ENCODE measurements at regions not wholly inside any gene's neighbourhood (a gene's known extent, or its start where the extent isn't known, plus 50 kb on each side); places are given as distances from the start of the nearest gene placed in this dataset.
A peak's percentile ranks its signal among the peaks of the same experiment; 100 is the strongest.
"Not testable (repeated sequence)": the region's sequence is repeated elsewhere in the genome, so short reads cannot be mapped to it uniquely, and the experiment has no call there.

DNA sequence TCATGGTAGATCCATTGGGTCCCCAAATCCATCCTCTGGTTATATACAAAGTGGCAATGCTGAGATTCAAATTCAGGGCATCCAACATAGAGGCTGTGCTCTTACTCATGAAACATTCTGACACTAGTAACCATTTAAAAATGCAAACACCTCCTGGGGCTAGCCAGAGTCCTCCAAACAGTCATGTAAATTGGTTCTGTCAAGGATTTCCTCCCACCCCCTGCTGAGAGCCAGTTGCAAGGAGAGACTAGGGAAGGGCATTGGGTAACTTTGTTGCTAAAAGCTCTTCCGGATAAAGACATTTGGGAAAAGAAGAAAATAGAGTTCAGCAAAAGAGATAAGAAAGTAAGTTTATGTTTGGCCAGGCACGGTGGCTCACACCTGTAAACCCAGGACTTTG lies 58.3 kb downstream of the ART5 start:
- not testable (repeated sequence) for ATAC-seq

DNA sequence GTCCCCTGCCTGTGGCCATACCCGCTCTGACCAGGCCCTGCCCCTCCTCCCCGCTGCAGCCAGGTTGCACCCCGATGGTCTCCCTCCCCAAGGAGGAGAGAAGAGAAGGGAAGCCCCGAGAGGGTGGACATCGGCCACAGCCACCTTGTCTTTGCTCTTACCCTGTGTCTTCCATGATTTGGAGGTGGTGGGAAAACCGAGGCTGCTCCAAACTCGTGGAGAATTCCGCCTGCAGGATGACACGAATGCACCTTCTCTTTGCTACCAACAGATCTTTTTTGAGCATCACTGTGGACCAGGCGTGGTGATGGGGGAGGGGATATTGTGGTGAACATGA lies 60.4 kb downstream of the ART5 start:
- not testable (repeated sequence) for ATAC-seq

DNA sequence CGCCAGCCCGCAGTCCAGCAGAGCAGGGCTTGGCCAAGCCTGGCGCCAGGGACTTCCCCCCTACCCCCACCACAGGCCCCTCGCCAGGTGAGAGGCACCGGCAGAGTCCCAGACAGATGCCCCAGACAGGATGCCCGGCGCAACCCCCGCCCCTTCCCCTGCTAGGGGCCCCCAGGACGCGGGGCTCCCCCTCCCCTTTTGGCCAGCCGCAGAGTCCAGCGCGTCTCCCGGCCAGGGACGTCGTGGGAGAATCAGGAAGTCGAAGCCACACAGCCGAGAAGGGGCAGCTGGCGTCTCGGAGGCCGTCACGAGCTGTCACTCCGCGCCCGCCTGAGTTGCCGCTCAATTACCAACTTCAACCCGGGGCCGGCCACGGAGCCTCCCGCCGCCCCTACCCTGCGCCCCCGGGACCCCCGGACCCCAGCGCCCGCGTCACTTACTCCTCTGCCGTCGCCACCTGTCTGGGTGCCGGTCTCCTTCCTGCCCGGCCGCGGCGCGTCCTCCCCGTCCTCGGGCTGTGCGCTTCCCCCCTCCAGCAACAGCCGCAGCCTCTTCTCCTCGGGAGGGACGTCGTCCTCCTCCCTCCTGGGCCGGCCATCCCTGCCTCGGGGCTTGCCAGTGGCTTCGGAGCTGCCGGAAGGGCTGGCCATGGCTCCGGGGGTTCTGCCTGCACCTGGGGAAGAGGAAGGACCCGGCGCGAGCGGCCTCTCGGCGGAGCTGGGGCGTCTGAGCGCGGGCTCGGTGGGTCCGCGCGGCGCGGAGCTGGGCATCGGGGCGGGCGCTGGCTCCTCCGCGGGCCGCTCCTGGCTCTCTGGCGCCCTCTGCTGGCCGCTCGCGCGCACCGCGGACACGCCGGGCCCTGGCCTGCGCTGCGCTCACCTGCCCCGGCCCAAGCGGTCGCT lies 61.1 kb downstream of the ART5 start:
- ATAC-seq = 0 out of 3 replicates have a peak, but pooled peaks have one; percentile 28

GRCh38 chr11:3579600-3580459 lies 62.0 kb downstream of the ART5 start:
- not testable (repeated sequence) for ATAC-seq

GRCh38 chr11:3576066-3576604 lies 65.7 kb downstream of the ART5 start:
- not testable (repeated sequence) for ATAC-seq

GRCh38 chr11:3572976-3573647 lies 68.7 kb downstream of the ART5 start:
- ATAC-seq = not testable (repeated sequence)

GRCh38 chr11:3571752-3572151 lies 70.0 kb downstream of the ART5 start:
- ATAC-seq = not testable (repeated sequence)

DNA sequence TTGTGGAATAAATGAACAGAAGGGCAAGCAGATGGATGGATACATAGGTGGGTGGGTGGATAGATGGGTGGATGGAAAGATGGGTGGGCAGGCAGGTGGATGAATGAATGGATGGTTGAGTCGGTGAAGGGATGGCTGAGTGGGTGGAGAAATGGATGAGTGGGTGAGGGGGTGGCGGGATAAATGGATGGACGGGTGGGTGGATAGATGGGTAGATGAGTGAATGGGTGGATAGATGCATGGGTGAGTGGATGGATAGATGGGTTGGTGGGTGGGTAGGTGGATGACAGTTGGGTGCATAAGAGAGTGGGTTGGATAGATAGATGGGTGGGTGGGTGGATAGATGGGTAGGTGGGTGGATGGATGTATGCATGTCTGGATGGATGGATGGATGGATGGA lies 76.0 kb downstream of the ART5 start:
- not testable (repeated sequence) for ATAC-seq

GRCh38 chr11:3564383-3564782 lies 77.4 kb downstream of the ART5 start:
- ATAC-seq = not testable (repeated sequence)

DNA sequence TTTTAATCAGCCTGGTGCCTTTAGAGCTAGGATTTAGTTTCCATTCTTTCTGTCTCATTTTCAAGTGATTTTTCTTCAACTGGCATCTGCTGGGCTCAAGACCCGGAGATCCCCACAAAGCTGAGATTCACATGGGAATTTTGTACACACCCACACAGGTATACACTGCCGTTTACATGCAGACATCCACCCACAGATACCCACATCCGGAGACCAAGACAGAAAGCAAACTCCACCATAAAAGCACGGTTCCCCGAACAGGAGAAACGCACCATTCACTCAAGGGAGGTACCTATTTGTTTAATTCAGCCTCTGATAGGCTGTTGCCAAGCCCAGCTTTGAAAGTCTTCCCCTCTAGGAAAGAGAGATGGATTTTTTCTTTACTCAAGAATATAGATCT lies 87.2 kb downstream of the ART5 start:
- not testable (repeated sequence) for ATAC-seq

DNA sequence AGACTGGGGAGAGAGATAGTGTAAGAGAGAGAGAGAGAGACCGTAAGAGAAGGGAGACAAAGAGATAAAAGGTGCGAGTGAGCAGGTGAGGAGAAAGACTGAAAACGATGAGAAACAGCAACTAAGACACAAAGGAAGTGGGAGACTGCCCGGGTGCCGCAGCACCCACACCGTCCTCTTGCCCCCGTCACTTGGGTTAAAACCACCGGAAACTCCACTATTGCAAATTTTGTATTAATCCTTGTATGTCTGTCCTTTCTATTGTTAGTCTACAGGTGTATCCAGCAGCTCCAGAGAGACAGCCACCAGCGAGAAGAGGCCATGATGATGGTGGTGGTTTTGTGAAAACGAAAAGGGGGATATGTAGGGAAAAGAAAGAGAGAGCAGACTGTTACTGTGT lies 96.8 kb downstream of the ART5 start:
- ATAC-seq = not testable (repeated sequence)

- not testable (repeated sequence) for ATAC-seq
These were observed 103.6 kb downstream of the ART5 start for GRCh38 chr11:3538220-3538619.

- ATAC-seq = not testable (repeated sequence)
These were observed 104.5 kb downstream of the ART5 start for GRCh38 chr11:3537254-3537653.

GRCh38 chr11:3532958-3533357 lies 108.8 kb downstream of the ART5 start:
- ATAC-seq = not testable (repeated sequence)

DNA sequence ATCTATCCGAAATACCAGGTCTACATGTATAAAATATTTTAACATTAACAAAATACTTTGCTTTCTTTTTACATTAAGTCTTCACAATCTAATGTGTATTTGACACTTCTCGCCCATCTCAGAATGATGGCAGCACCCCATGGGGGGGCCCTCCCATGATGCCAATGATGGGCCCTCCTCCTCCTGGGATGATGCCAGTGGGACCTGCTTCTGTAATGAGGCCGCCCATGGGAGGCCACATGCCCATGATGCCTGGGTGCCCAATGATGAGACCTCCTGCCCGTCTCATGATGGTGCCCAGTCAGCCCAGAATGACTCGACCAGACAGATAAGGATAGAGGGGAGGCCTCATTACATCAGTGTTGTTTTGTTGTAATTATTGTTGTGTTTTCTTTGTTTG lies 110.5 kb downstream of the ART5 start:
- not testable (repeated sequence) for ATAC-seq

DNA sequence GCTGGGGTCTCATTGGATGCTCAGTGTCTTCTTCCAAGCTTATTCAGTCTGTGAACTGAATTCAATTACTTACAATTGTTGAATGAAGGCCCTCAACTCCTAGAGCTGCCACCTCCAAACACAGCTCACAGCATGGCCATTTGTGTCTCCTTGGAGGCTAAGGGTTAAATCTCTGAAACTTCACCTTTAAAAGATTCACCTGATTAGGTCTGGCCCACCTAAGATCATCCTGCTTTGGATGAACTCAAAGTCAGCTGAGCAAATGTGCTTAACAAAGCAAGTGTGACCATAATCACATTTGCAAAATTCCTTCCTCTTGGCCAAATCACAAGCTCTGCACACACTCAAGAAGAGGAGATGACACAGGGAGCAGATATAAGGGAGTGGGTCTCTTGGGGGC lies 118.2 kb downstream of the ART5 start:
- not testable (repeated sequence) for ATAC-seq

- ATAC-seq = not testable (repeated sequence)
These were observed 120.9 kb downstream of the ART5 start for GRCh38 chr11:3520905-3521304.

DNA sequence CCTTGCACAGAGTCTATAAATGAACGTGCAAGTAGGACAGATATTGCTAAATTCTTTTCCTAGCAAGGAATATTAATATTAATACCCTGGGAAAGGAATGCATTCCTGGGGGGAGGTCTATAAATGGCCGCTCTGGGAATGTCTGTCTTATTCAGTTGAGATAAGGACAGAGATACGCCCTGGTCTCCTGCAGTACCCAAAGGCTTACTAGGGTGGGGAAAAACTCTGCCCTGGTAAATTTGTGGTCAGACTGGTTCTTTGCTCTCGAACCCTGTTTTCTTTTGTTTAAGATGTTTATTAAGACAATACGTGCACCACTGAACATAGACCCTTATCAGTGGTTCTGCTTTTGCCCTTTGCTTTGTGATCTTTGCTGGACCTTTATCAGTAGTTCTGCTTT lies 122.0 kb downstream of the ART5 start:
- ATAC-seq = not testable (repeated sequence)

- ATAC-seq = not testable (repeated sequence)
These were observed 124.7 kb downstream of the ART5 start for GRCh38 chr11:3516934-3517567.

DNA sequence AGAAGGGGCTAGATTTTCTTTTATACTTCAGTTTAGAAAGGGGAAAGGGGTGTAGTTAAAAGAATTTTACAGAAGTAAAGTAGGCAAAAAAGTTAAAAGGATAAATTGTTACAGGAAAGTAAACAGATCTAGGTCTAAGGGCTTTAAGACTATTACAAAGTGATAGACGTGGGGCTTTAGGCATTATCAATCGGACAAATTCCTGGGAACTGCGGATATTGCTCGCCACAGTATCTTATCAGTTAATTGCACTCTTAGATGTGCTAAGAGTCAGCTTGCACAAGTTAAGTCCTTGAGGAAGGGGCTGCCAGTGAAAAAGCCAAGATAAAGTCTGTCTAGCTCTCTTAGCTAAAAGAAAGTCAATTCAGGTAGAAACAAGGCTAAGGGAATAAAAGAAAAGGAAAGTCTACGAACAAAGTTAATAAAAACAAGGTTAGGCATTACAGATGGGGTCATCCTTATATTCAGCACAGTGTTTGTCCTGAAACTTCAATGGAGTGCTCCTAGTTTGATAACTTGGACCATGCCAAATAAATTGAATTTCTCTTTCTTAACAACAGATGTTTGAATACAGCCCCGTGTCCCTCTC lies 125.4 kb downstream of the ART5 start:
- ATAC-seq = not testable (repeated sequence)

GRCh38 chr11:3514635-3515424 lies 127.0 kb downstream of the ART5 start:
- not testable (repeated sequence) for ATAC-seq
